NB4 (cell line): ENCODE measurements at regions not wholly inside any gene's neighbourhood (a gene's known extent, or its start where the extent isn't known, plus 50 kb on each side); places are given as distances from the start of the nearest gene placed in this dataset.

Source experiments
- POLR2A ChIP-seq: IDR thresholded peaks from 2 replicates; pipeline ENCODE4 v1.6.1; 2011; ENCODE audit warnings: mild to moderate bottlenecking; ENCODE audit not compliant: insufficient read length; ENCODE audit errors: extremely low read depth
- TF ChIP-seq, protein P1 (sequence below): IDR thresholded peaks from one replicate; pipeline ENCODE4 v1.5.1; 2012; ENCODE audit warnings: low read depth, low read length
- TF ChIP-seq, protein P2 (sequence below): IDR thresholded peaks from 2 replicates; pipeline ENCODE4 v1.6.1; 2011; ENCODE audit warnings: low read depth, low read length

DNA sequence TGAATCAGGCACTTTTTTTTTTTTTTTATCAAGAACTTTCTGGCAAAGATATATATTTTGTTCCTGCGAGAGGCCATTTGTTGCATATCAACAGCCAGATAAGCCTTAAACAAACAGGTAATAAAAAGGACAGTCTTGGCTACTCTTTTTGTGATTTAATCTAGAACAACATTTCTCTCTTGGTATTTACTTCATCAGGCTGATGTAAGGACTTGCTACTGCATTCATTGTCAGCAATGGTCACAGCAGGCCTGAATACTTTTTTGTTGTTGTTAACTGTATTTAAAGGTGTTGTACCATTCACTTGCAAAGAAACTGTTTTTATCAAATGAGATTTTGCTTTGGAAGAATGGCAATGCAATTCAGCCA lies 683.8 kb downstream of the IRS1 start:
- TF ChIP-seq, protein P1, sequence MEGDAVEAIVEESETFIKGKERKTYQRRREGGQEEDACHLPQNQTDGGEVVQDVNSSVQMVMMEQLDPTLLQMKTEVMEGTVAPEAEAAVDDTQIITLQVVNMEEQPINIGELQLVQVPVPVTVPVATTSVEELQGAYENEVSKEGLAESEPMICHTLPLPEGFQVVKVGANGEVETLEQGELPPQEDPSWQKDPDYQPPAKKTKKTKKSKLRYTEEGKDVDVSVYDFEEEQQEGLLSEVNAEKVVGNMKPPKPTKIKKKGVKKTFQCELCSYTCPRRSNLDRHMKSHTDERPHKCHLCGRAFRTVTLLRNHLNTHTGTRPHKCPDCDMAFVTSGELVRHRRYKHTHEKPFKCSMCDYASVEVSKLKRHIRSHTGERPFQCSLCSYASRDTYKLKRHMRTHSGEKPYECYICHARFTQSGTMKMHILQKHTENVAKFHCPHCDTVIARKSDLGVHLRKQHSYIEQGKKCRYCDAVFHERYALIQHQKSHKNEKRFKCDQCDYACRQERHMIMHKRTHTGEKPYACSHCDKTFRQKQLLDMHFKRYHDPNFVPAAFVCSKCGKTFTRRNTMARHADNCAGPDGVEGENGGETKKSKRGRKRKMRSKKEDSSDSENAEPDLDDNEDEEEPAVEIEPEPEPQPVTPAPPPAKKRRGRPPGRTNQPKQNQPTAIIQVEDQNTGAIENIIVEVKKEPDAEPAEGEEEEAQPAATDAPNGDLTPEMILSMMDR, result no peak
- TF ChIP-seq, protein P2, sequence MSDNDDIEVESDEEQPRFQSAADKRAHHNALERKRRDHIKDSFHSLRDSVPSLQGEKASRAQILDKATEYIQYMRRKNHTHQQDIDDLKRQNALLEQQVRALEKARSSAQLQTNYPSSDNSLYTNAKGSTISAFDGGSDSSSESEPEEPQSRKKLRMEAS, result no peak
- TF ChIP-seq POLR2A, result no peak
